SK-N-SH (cell line): ENCODE measurements at regions not wholly inside any gene's neighbourhood (a gene's known extent, or its start where the extent isn't known, plus 50 kb on each side); places are given as distances from the start of the nearest gene placed in this dataset.

Source experiments
- CTCF ChIA-PET: fragments of 300-600, 350-600 bp; formaldehyde crosslinking; extraction: SDS; loops from one replicate; lab custom pipeline; 2021; lab: Yijun Ruan, JAX
- POLR2A ChIA-PET: fragments of 350-600 bp; sonication (Branson Sonifier 250); formaldehyde crosslinking; extraction: SDS; loops from one replicate; lab custom pipeline; 2020; ENCODE audit warnings: antibody characterized with exemption, inconsistent platforms; lab: Yijun Ruan, JAX
- DNase-seq: peaks from one replicate; pipeline ENCODE4 v3.0.0; 2012
- H2AFZ ChIP-seq: fragments of 200-600 bp; sonication (generic); 2 replicates; pipeline ENCODE4 v1.8.1; 2016; ENCODE audit warnings: antibody characterized with exemption, mild to moderate bottlenecking, low read depth
- H3F3A ChIP-seq: fragments of 200-600 bp; sonication (generic); replicated peaks from 2 replicates; pipeline ENCODE3; 2016; ENCODE audit warnings: antibody characterized with exemption, mild to moderate bottlenecking; ENCODE audit not compliant: insufficient read depth
- H3K27ac ChIP-seq, 2 experiments: fragments of 200-500 bp in 1 of 2; fragments of 200-600 bp in 1 of 2; sonication (Bioruptor generic) in 1 of 2; sonication (generic), shearing (Covaris generic) in 1 of 2; 2 replicates each; pipeline versions ENCODE4 v1.5.1 to v1.6.1; 2014 to 2016; ENCODE audit warnings: low read depth in 2 of 2, inconsistent platforms in 1 of 2, low read length in 1 of 2, mild to moderate bottlenecking in 1 of 2, mixed read lengths in 1 of 2
- H3K27me3 ChIP-seq: fragments of 200-600 bp; sonication (generic), shearing (Covaris generic); 2 replicates; pipeline ENCODE4 v1.6.1; 2016; ENCODE audit warnings: mixed run types; ENCODE audit not compliant: insufficient read depth
- H3K36me3 ChIP-seq, 2 experiments: fragments of 200-500 bp in 1 of 2; fragments of 200-600 bp in 1 of 2; sonication (Bioruptor generic) in 1 of 2; sonication (generic) in 1 of 2; replicated peaks in 1 of 2; 2 replicates each; pipeline versions ENCODE3 to v1.5.1; 2014 to 2016; ENCODE audit warnings: low read length in 1 of 2, mild to moderate bottlenecking in 1 of 2; ENCODE audit not compliant: insufficient read depth in 2 of 2, control insufficient read depth in 1 of 2
- H3K4me1 ChIP-seq, 2 experiments: fragments of 200-500 bp in 1 of 2; fragments of 200-600 bp in 1 of 2; sonication (Bioruptor generic) in 1 of 2; sonication (generic), shearing (Covaris generic) in 1 of 2; 2 replicates each; pipeline versions ENCODE4 v1.5.1 to v1.6.1; 2014 to 2016; ENCODE audit warnings: low read depth in 1 of 2, low read length in 1 of 2, mixed run types in 1 of 2; ENCODE audit not compliant: insufficient read depth in 2 of 2, control insufficient read depth in 1 of 2
- H3K4me2 ChIP-seq: fragments of 200-600 bp; sonication (generic), shearing (Covaris generic); 2 replicates; pipeline ENCODE4 v1.6.1; 2017; ENCODE audit warnings: mixed run types
- H3K4me3 ChIP-seq, 2 experiments: fragments of 200-500 bp in 1 of 2; fragments of 200-600 bp in 1 of 2; sonication (Bioruptor generic) in 1 of 2; sonication (generic), shearing (Covaris generic) in 1 of 2; 2 replicates each; pipeline versions ENCODE4 v1.5.1 to v1.8.1; 2014 to 2016; ENCODE audit warnings: low read depth in 2 of 2, inconsistent platforms in 1 of 2, low read length in 1 of 2, mild to moderate bottlenecking in 1 of 2, mixed read lengths in 1 of 2, moderate library complexity in 1 of 2
- H3K79me2 ChIP-seq: fragments of 200-600 bp; sonication (generic); 2 replicates; pipeline ENCODE4 v1.8.1; 2017; ENCODE audit warnings: mild to moderate bottlenecking; ENCODE audit not compliant: insufficient read depth
- H3K9ac ChIP-seq: fragments of 200-600 bp; sonication (generic); 2 replicates; pipeline ENCODE4 v1.6.1; 2017; ENCODE audit warnings: mixed run types
- H3K9me2 ChIP-seq: fragments of 200-600 bp; sonication (generic); 2 replicates; pipeline ENCODE4 v1.6.1; 2017; ENCODE audit warnings: mixed run types
- H3K9me3 ChIP-seq: fragments of 200-600 bp; sonication (generic); 2 replicates; pipeline ENCODE4 v1.6.1; 2017; ENCODE audit warnings: mixed run types, mild to moderate bottlenecking, moderate library complexity
- H4K20me1 ChIP-seq: fragments of 200-600 bp; sonication (generic); 2 replicates; pipeline ENCODE4 v1.6.1; 2017; ENCODE audit warnings: mild to moderate bottlenecking, mixed run types; ENCODE audit not compliant: insufficient read depth
- EP300 ChIP-seq, 2 experiments: IDR thresholded peaks; 2 replicates each; pipeline versions ENCODE4 v1.4.0 to v1.6.1; 2012; ENCODE audit warnings: borderline replicate concordance in 1 of 2, low read depth in 1 of 2, low read length in 1 of 2
- EZH2phosphoT487 ChIP-seq: fragments of 200-600 bp; sonication (generic); IDR thresholded peaks from 2 replicates; pipeline ENCODE4 v1.6.1; 2017; ENCODE audit warnings: low read depth, mixed run types, mild to moderate bottlenecking, antibody characterized with exemption, moderate library complexity, borderline replicate concordance
- FOSL2 ChIP-seq: IDR thresholded peaks from 2 replicates; pipeline ENCODE4 v1.4.0; 2012; ENCODE audit warnings: low read depth, mild to moderate bottlenecking, moderate library complexity, borderline replicate concordance
- FOXJ3 ChIP-seq: sonication (generic); formaldehyde crosslinking; IDR thresholded peaks from 2 replicates; pipeline ENCODE4 v1.5.1; 2020; ENCODE audit warnings: mild to moderate bottlenecking, missing genetic modification reagents
- FOXM1 ChIP-seq: IDR thresholded peaks from 2 replicates; pipeline ENCODE4 v1.4.0; 2012; ENCODE audit warnings: low read depth, mild to moderate bottlenecking
- GATA2 ChIP-seq: sonication (generic); formaldehyde crosslinking; IDR thresholded peaks from 2 replicates; pipeline ENCODE4 v1.5.0; 2020; ENCODE audit warnings: mild to moderate bottlenecking, missing genetic modification reagents
- JUND ChIP-seq: IDR thresholded peaks from 2 replicates; pipeline ENCODE4 v1.4.0; 2012
- NFIC ChIP-seq: IDR thresholded peaks from 2 replicates; pipeline ENCODE4 v1.4.0; 2012; ENCODE audit warnings: borderline replicate concordance
- PBX3 ChIP-seq: IDR thresholded peaks from 2 replicates; pipeline ENCODE4; 2012
- POLR2AphosphoS5 ChIP-seq: IDR thresholded peaks from 2 replicates; pipeline ENCODE4 v1.6.1; 2012; ENCODE audit warnings: low read depth, low read length
- REST ChIP-seq: IDR thresholded peaks from 2 replicates; pipeline ENCODE4 v1.6.1; 2012; ENCODE audit warnings: mild to moderate bottlenecking, low read depth, low read length, moderate library complexity
- RXRA ChIP-seq: IDR thresholded peaks from 2 replicates; pipeline ENCODE4 v1.4.0; 2012; ENCODE audit warnings: low read depth, mild to moderate bottlenecking, borderline replicate concordance
- TAF1 ChIP-seq: IDR thresholded peaks from 2 replicates; pipeline ENCODE4 v1.6.1; 2012; ENCODE audit warnings: low read depth, mild to moderate bottlenecking, low read length, moderate library complexity, borderline replicate concordance
- TCF12 ChIP-seq: IDR thresholded peaks from 2 replicates; pipeline ENCODE4 v1.4.0; 2012
- TEAD4 ChIP-seq: IDR thresholded peaks from 2 replicates; pipeline ENCODE4 v1.4.0; 2012; ENCODE audit warnings: mild to moderate bottlenecking, borderline replicate concordance; ENCODE audit not compliant: insufficient read depth
- WGBS: methylation state at CpG from one replicate; pipeline ENCODE4 v1.1.6; 2017; ENCODE audit warnings: low lambda C conversion rate; 5-methylcytosine and 5-hydroxymethylcytosine counted together
- TF ChIP-seq, protein P1 (sequence below): fragments of 200-600 bp; sonication (generic); IDR thresholded peaks from 2 replicates; pipeline ENCODE4 v1.6.1; 2017; ENCODE audit warnings: antibody characterized with exemption, mild to moderate bottlenecking, moderate library complexity
- TF ChIP-seq, protein P2 (sequence below): IDR thresholded peaks from 2 replicates; pipeline ENCODE4 v1.4.0; 2012; ENCODE audit warnings: low read depth, borderline replicate concordance

- no peaks in the 10 kb centered on the region for H3K79me2 ChIP-seq
Observed at GRCh38 chr1:82220754-82221153, 420.0 kb downstream of the ADGRL2 start.

More at GRCh38 chr1:82220754-82221153, 420.0 kb downstream of the ADGRL2 start:
- H3K4me2 ChIP-seq: no peak overlapping the region
- H4K20me1 ChIP-seq: no peaks in the 10 kb centered on the region
- H3K36me3 ChIP-seq: no peaks in the 10 kb centered on the region
- no peaks in the 10 kb centered on the region for H3K27me3 ChIP-seq
- ChIA-PET POLR2A (no interaction called here), CTCF (interaction anchor here (1.3 kb wide), 1 partner anchor 8 kb away, joined by 3 read pairs; no protein-coding TSS in a partner anchor)
- H3K9ac ChIP-seq: no peak overlapping the region
- peaks cover 0 to 8% of the 10 kb centered on the region in 2 experiments; a peak in 1 of 4 replicates for H3K4me1 ChIP-seq
- TF ChIP-seq FOXJ3 (CRISPR knock-in tag) (no peak), TEAD4 (no peak), RXRA (no peak), FOXM1 (no peak), NFIC (no peak), EZH2phosphoT487 (no peak), EP300 (IDR thresholded peaks at IDR 0.05; ENCODE audit: borderline replicate concordance in 1 of 2, low read depth in 1 of 2, low read length in 1 of 2) (no peak), FOSL2 (no peak), PBX3 (no peak), POLR2AphosphoS5 (no peak), TCF12 (no peak), REST (no peak), JUND (no peak), GATA2 (CRISPR knock-in tag) (no peak), TAF1 (no peak)
- TF ChIP-seq, protein P1, sequence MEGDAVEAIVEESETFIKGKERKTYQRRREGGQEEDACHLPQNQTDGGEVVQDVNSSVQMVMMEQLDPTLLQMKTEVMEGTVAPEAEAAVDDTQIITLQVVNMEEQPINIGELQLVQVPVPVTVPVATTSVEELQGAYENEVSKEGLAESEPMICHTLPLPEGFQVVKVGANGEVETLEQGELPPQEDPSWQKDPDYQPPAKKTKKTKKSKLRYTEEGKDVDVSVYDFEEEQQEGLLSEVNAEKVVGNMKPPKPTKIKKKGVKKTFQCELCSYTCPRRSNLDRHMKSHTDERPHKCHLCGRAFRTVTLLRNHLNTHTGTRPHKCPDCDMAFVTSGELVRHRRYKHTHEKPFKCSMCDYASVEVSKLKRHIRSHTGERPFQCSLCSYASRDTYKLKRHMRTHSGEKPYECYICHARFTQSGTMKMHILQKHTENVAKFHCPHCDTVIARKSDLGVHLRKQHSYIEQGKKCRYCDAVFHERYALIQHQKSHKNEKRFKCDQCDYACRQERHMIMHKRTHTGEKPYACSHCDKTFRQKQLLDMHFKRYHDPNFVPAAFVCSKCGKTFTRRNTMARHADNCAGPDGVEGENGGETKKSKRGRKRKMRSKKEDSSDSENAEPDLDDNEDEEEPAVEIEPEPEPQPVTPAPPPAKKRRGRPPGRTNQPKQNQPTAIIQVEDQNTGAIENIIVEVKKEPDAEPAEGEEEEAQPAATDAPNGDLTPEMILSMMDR: no peak
- TF ChIP-seq, protein P2, sequence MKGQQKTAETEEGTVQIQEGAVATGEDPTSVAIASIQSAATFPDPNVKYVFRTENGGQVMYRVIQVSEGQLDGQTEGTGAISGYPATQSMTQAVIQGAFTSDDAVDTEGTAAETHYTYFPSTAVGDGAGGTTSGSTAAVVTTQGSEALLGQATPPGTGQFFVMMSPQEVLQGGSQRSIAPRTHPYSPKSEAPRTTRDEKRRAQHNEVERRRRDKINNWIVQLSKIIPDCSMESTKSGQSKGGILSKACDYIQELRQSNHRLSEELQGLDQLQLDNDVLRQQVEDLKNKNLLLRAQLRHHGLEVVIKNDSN: no peak
- H3K27ac ChIP-seq: no peak overlapping the region
- H3K9me3 ChIP-seq: no peaks in the 10 kb centered on the region
- no peak for DNase-seq
- H2AFZ ChIP-seq: no peak overlapping the region
- no peaks in the 10 kb centered on the region for H3F3A ChIP-seq
- no peak overlapping the region for H3K4me3 ChIP-seq
- no peaks in the 10 kb centered on the region for H3K9me2 ChIP-seq
- 61% methylated on average over 3 of the region's 5 CpGs for WGBS
